K562 (cell line): ENCODE measurements at regions not wholly inside any gene's neighbourhood (a gene's known extent, or its start where the extent isn't known, plus 50 kb on each side); places are given as distances from the start of the nearest gene placed in this dataset.

ENCODE experiments used
- ATAC-seq: fragments of 200-7000 bp; cut with Tn5 transposase; 3 replicates; pipeline ENCODE4 v1.9.1; 2020; ENCODE audit warnings: moderate library complexity
- BruUV-seq: library from RNA; stranded (reverse); fragments of 400-500 nt; replicated peaks from 2 replicates; lab custom pipeline; 2021; lab: Mats Ljungman, UMichigan
- CTCF ChIA-PET: fragments of 300-600 bp; formaldehyde crosslinking; extraction: SDS; loops from one replicate; lab custom pipeline; 2021; ENCODE audit warnings: low intra/inter-chr PET ratio; lab: Yijun Ruan, JAX
- POLR2A ChIA-PET: fragments of 300-600, 350-650 bp; sonication (Branson Sonifier 250); formaldehyde crosslinking; extraction: SDS; loops from one replicate; lab custom pipeline; 2021; ENCODE audit warnings: antibody characterized with exemption, inconsistent platforms; lab: Yijun Ruan, JAX
- DNase-seq, 4 experiments: peaks; one replicate each; pipeline versions ENCODE4 v3.0.0 to v3.0.0-alpha.2; 2011 to 2018; ENCODE audit warnings: low spot score in 3 of 4, mixed read lengths in 3 of 4; ENCODE audit errors: extremely low read depth in 1 of 4
- FAIRE-seq: peaks from 2 replicates; lab custom pipeline; 2011; peaks lifted over from hg19 to GRCh38; lab: Jason Lieb, UNC
- H2AFZ ChIP-seq: 2 replicates; pipeline ENCODE4 v1.6.0; 2011; ENCODE audit warnings: low read depth, low read length, control low read depth, inconsistent platforms
- H3K27ac ChIP-seq: fragments of 200-600 bp; 3 replicates; pipeline ENCODE4 v1.8.0; 2011; ENCODE audit warnings: low read depth, mild to moderate bottlenecking, control low read depth, inconsistent platforms, low read length, moderate library complexity, mixed read lengths; ENCODE audit errors: extremely low read depth
- H3K27me3 ChIP-seq, 2 experiments: fragments of 300-600 bp in 1 of 2; 2 replicates in 1 of 2; 3 replicates in 1 of 2; pipeline versions ENCODE4 v1.6.0 to v1.8.0; 2011; ENCODE audit warnings: inconsistent platforms in 2 of 2, low read length in 2 of 2, mild to moderate bottlenecking in 1 of 2, mixed read lengths in 1 of 2, moderate library complexity in 1 of 2; ENCODE audit not compliant: control insufficient read depth in 2 of 2, insufficient read depth in 2 of 2
- H3K36me3 ChIP-seq: fragments of 300-600 bp; 3 replicates; pipeline ENCODE4 v1.8.0; 2011; ENCODE audit warnings: mild to moderate bottlenecking, low read length, inconsistent platforms; ENCODE audit not compliant: control insufficient read depth, insufficient read depth
- H3K4me1 ChIP-seq, 2 experiments: fragments of 200-600 bp in 1 of 2; replicated peaks in 1 of 2; 2 replicates in 1 of 2; 3 replicates in 1 of 2; pipeline versions ENCODE4 v1.5.1 to v1.8.0; 2011; ENCODE audit warnings: inconsistent platforms in 2 of 2, low read length in 2 of 2, mild to moderate bottlenecking in 1 of 2, mixed read lengths in 1 of 2, moderate library complexity in 1 of 2; ENCODE audit not compliant: control insufficient read depth in 2 of 2, insufficient read depth in 2 of 2
- H3K4me2 ChIP-seq: 2 replicates; pipeline ENCODE4 v1.6.1; 2011; ENCODE audit warnings: low read length, control low read depth, inconsistent platforms, mixed read lengths; ENCODE audit not compliant: insufficient read depth
- H3K4me3 ChIP-seq: fragments of 200-600 bp; sonication (generic), shearing (Covaris generic); 2 replicates; pipeline ENCODE4 v1.5.1; 2016; ENCODE audit warnings: control low read depth, inconsistent platforms
- H3K79me2 ChIP-seq: fragments of 200-600 bp; 3 replicates; pipeline ENCODE4 v1.8.0; 2011; ENCODE audit warnings: low read length, inconsistent platforms; ENCODE audit not compliant: control insufficient read depth, insufficient read depth
- H3K9ac ChIP-seq, 2 experiments: 2 replicates each; pipeline versions ENCODE4 v1.6.0 to v1.6.1; 2011; ENCODE audit warnings: low read depth in 2 of 2, low read length in 2 of 2, control low read depth in 1 of 2, inconsistent platforms in 1 of 2, mild to moderate bottlenecking in 1 of 2, mixed read lengths in 1 of 2; ENCODE audit not compliant: insufficient read depth in 1 of 2
- H3K9me1 ChIP-seq: one replicate; pipeline ENCODE4 v1.6.0; 2011; ENCODE audit warnings: inconsistent platforms, mild to moderate bottlenecking, low read length, moderate library complexity; ENCODE audit not compliant: control insufficient read depth, insufficient read depth
- H3K9me3 ChIP-seq: replicated peaks from 2 replicates; pipeline ENCODE4 v1.5.1; 2011; ENCODE audit warnings: low read depth, low read length, inconsistent platforms; ENCODE audit not compliant: control insufficient read depth, insufficient read depth
- H4K20me1 ChIP-seq: replicated peaks from 2 replicates; pipeline ENCODE4 v1.6.1; 2011; ENCODE audit warnings: low read length, inconsistent platforms, mixed read lengths; ENCODE audit not compliant: control insufficient read depth, insufficient read depth
- BACH1 ChIP-seq: fragments of 200-800 bp; sonication (Bioruptor generic); IDR thresholded peaks from 2 replicates; pipeline ENCODE4 v1.6.1; 2016; ENCODE audit warnings: missing genetic modification characterization, missing compliant biosample characterization
- C11orf30 ChIP-seq: fragments of 450-650 bp; IDR thresholded peaks from 2 replicates; pipeline ENCODE4 v1.6.1; 2016; ENCODE audit warnings: low read depth, mild to moderate bottlenecking
- DMBX1 ChIP-seq: fragments of 250-450 bp; sonication (Bioruptor Pico); IDR thresholded peaks from 2 replicates; pipeline ENCODE4 v1.8.0; 2022; ENCODE audit warnings: inconsistent platforms, mild to moderate bottlenecking, moderate library complexity, borderline replicate concordance
- FOXA1 ChIP-seq: fragments of 450-650 bp; IDR thresholded peaks from 2 replicates; pipeline ENCODE4 v1.6.1; 2016; ENCODE audit warnings: mild to moderate bottlenecking, borderline replicate concordance
- FOXM1 ChIP-seq, 2 experiments: fragments of 450-650 bp in 1 of 2; sonication (generic) in 1 of 2; formaldehyde crosslinking in 1 of 2; IDR thresholded peaks; 2 replicates each; pipeline versions ENCODE4 v1.6.1 to v1.9.0; 2017 to 2022; ENCODE audit warnings: low read depth in 2 of 2, mild to moderate bottlenecking in 2 of 2, missing genetic modification reagents in 1 of 2, moderate library complexity in 1 of 2
- GTF2A2 ChIP-seq: IDR thresholded peaks from 2 replicates; pipeline ENCODE4 v1.6.1; 2016; ENCODE audit warnings: mild to moderate bottlenecking, missing genetic modification characterization, missing compliant biosample characterization
- LCOR ChIP-seq: sonication (generic); formaldehyde crosslinking; IDR thresholded peaks from 2 replicates; pipeline ENCODE4 v1.8.0; 2022; ENCODE audit warnings: mild to moderate bottlenecking, missing genetic modification reagents
- MEIS2 ChIP-seq: fragments of 450-650 bp; IDR thresholded peaks from 2 replicates; pipeline ENCODE4 v1.6.1; 2014; ENCODE audit warnings: mild to moderate bottlenecking; ENCODE audit not compliant: partially characterized antibody
- MTA2 ChIP-seq: fragments of 450-650 bp; IDR thresholded peaks from 2 replicates; pipeline ENCODE4 v1.6.1; 2016; ENCODE audit warnings: low read depth
- MYC ChIP-seq, 2 experiments: fragments of 250-450 bp in 1 of 2; sonication (Bioruptor Pico) in 1 of 2; IDR thresholded peaks; 2 replicates each; pipeline versions ENCODE4 v1.5.1 to v1.6.1; 2012 to 2021; ENCODE audit warnings: low read depth in 2 of 2, borderline replicate concordance in 1 of 2, improper control_type of control experiment in 1 of 2, low read length in 1 of 2, mild to moderate bottlenecking in 1 of 2, moderate library complexity in 1 of 2
- NCOA6 ChIP-seq: fragments of 450-650 bp; IDR thresholded peaks from 2 replicates; pipeline ENCODE4 v1.6.1; 2017; ENCODE audit warnings: mild to moderate bottlenecking
- NR3C1 ChIP-seq: sonication (generic); formaldehyde crosslinking; IDR thresholded peaks from 2 replicates; pipeline ENCODE4 v1.8.1; 2022; ENCODE audit warnings: missing genetic modification reagents
- RBBP5 ChIP-seq: fragments of 200-600 bp; sonication (generic); IDR thresholded peaks from 2 replicates; pipeline ENCODE4 v1.6.1; 2012; ENCODE audit warnings: borderline replicate concordance, mild to moderate bottlenecking, low read length, control low read depth, inconsistent platforms; ENCODE audit not compliant: insufficient read depth, poor library complexity, severe bottlenecking
- RBM25 ChIP-seq: fragments of 200-400 bp; formaldehyde crosslinking; IDR thresholded peaks from 2 replicates; pipeline ENCODE4 v1.6.1; 2018; ENCODE audit warnings: low read length, low read depth, moderate library complexity; ENCODE audit not compliant: severe bottlenecking
- SMARCB1 ChIP-seq: IDR thresholded peaks from 2 replicates; pipeline ENCODE4 v1.6.1; 2011; ENCODE audit warnings: improper control_type of control experiment, low read depth; ENCODE audit not compliant: insufficient read length
- SNRNP70 ChIP-seq: fragments of 200-400 bp; formaldehyde crosslinking; optimal IDR thresholded peaks from 2 replicates; pipeline ENCODE3; 2017; ENCODE audit warnings: low read depth, low read length
- SRSF3 ChIP-seq: fragments of 200-400 bp; formaldehyde crosslinking; IDR thresholded peaks from 2 replicates; pipeline ENCODE4 v1.6.1; 2016; ENCODE audit warnings: mild to moderate bottlenecking, low read length, moderate library complexity; ENCODE audit not compliant: insufficient read depth
- TAF7 ChIP-seq: fragments of 450-650 bp; IDR thresholded peaks from 2 replicates; pipeline ENCODE4 v1.6.1; 2016; ENCODE audit warnings: missing genetic modification characterization, missing compliant biosample characterization
- YBX1 ChIP-seq: fragments of 450-650 bp; IDR thresholded peaks from 2 replicates; pipeline ENCODE4 v1.7.1; 2016; ENCODE audit warnings: mild to moderate bottlenecking
- ZNF184 ChIP-seq: sonication (generic); formaldehyde crosslinking; IDR thresholded peaks from 2 replicates; pipeline ENCODE4 v1.5.0; 2020; ENCODE audit warnings: missing genetic modification reagents
- ZNF561 ChIP-seq: fragments of 450-650 bp; formaldehyde crosslinking; conservative IDR thresholded peaks from 2 replicates; pipeline ENCODE4 v1.4.0; 2020; ENCODE audit warnings: mild to moderate bottlenecking, moderate library complexity
- WGBS: fragments of 100-300 bp; shearing (Covaris generic); methylation state at CpG from one replicate; pipeline ENCODE4 v1.1.6; 2016; ENCODE audit warnings: low coverage, mixed read lengths; ENCODE audit not compliant: insufficient coverage; ENCODE audit errors: missing lambda C conversion rate; 5-methylcytosine and 5-hydroxymethylcytosine counted together
- in situ Hi-C: fragments of 300-500 bp; cut with MboI; formaldehyde crosslinking; loops from 4 replicates; pipeline ENCODE4 v1.15.0; 2018; ENCODE audit warnings: inconsistent platforms, mixed read lengths
- intact Hi-C: fragments of 100-400 bp; cut with micrococcal nuclease; formaldehyde crosslinking; loops from 2 replicates; pipeline ENCODE4 v1.14.2; 2022
- TF ChIP-seq, protein P1 (sequence below): fragments of 200-800 bp; sonication (Bioruptor generic); IDR thresholded peaks from 2 replicates; pipeline ENCODE4 v1.6.1; 2017; ENCODE audit warnings: missing genetic modification characterization, missing compliant biosample characterization

DNA sequence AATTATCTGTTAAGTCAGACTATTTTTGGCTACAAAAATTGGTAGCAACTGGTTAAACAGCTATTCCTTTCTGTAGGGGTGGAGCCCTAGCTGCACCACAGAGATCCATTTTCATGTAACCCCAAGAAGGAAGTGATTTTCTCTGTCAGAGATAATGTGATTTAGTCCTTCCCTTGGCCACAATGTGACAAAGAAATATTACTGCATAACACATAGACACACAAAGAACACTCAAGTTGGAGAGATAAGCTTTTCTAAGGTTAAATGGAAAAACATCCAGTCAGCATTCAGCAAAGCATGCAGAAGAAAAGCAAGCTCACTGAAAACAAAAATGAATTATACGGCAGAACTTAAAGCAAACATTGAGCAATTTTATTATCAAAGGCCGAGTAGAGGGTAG, 227.8 kb upstream of the CDH9 start (continued):
- TF ChIP-seq, protein P1, sequence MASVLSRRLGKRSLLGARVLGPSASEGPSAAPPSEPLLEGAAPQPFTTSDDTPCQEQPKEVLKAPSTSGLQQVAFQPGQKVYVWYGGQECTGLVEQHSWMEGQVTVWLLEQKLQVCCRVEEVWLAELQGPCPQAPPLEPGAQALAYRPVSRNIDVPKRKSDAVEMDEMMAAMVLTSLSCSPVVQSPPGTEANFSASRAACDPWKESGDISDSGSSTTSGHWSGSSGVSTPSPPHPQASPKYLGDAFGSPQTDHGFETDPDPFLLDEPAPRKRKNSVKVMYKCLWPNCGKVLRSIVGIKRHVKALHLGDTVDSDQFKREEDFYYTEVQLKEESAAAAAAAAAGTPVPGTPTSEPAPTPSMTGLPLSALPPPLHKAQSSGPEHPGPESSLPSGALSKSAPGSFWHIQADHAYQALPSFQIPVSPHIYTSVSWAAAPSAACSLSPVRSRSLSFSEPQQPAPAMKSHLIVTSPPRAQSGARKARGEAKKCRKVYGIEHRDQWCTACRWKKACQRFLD = no peak
- TF ChIP-seq YBX1 (no peak), RBBP5 (no peak), MEIS2 (peak; percentile 66), GTF2A2 (no peak), LCOR (no peak), MYC (IDR thresholded peaks at IDR 0.05; ENCODE audit: low read depth, low read length) (no peak), MYC (CRISPR knock-in tag; IDR thresholded peaks at IDR 0.05; ENCODE audit: borderline replicate concordance, low read depth) (no peak), RBM25 (no peak), SMARCB1 (no peak)

DNA sequence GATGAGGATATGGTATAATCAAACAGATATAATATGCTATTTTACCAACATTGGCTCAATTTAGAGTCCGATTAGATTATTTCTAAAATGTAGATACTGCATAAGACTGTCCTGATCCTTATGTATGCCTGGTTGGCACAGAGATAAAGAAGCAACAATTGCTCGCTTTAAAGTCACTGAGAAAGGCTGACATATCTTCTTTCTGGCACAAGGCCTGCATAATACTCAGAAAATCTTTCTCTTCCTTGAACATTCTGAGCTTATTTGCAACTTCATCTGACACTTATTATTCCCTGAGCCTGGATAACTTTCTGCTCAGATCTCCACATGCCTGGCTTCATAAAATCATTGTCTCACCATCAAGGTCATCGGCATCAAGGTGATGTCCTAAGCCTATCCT, 219.3 kb upstream of the CDH9 start:
- ATAC-seq (no peak), DNase-seq (no peak), FAIRE-seq (no peak)
- in situ Hi-C loops (no loop called here), intact Hi-C loops (no loop called here)
- no peak overlapping the region for H3K27ac ChIP-seq
- ChIA-PET CTCF (no interaction called here), POLR2A (no interaction called here)
- H3K27me3 ChIP-seq = no peaks in the 10 kb centered on the region
- no peak overlapping the region for H2AFZ ChIP-seq
- no TSS peak for BruUV-seq
- H3K79me2 ChIP-seq = no peaks in the 10 kb centered on the region
- WGBS = 31% methylated on average over 3 of the region's 3 CpGs
- no peaks in the 10 kb centered on the region for H3K9me3 ChIP-seq
- no peak overlapping the region for H3K9ac ChIP-seq
- H4K20me1 ChIP-seq = no peaks in the 10 kb centered on the region
- no peak overlapping the region for H3K4me2 ChIP-seq
- H3K4me3 ChIP-seq = no peak overlapping the region
- no peaks in the 10 kb centered on the region for H3K36me3 ChIP-seq
- H3K4me1 ChIP-seq = no peaks in the 10 kb centered on the region
- no peaks in the 10 kb centered on the region for H3K9me1 ChIP-seq
- TF ChIP-seq NCOA6 (no peak), SRSF3 (no peak), FOXA1 (no peak), C11orf30 (no peak), BACH1 (no peak), NR3C1 (CRISPR knock-in tag) (no peak), ZNF561 (no peak), FOXM1 (IDR thresholded peaks at IDR 0.05; ENCODE audit: low read depth) (no peak), FOXM1 (CRISPR knock-in tag; IDR thresholded peaks at IDR 0.05; ENCODE audit: low read depth) (no peak), ZNF184 (CRISPR knock-in tag) (no peak), MTA2 (no peak), TAF7 (tag) (no peak), SNRNP70 (no peak), DMBX1 (CRISPR knock-in tag) (no peak)
